Fibroblast of mammary gland (primary cell): ENCODE measurements at regions not wholly inside any gene's neighbourhood (a gene's known extent, or its start where the extent isn't known, plus 50 kb on each side); places are given as distances from the start of the nearest gene placed in this dataset.

Experiments used
- DNase-seq: peaks from one replicate; pipeline ENCODE4 v3.0.0-alpha.2; 2010; ENCODE audit warnings: low read depth
- H3K4me3 ChIP-seq: 2 replicates; pipeline ENCODE4 v1.5.1; 2011; ENCODE audit warnings: low read depth, mild to moderate bottlenecking, low read length, moderate library complexity; ENCODE audit not compliant: control insufficient read depth
- TF ChIP-seq, protein P1 (sequence below): conservative IDR thresholded peaks from 2 replicates; pipeline ENCODE4 v1.5.1; 2011; ENCODE audit warnings: low read depth, low read length, inconsistent platforms; ENCODE audit not compliant: control insufficient read depth, insufficient read depth

DNA sequence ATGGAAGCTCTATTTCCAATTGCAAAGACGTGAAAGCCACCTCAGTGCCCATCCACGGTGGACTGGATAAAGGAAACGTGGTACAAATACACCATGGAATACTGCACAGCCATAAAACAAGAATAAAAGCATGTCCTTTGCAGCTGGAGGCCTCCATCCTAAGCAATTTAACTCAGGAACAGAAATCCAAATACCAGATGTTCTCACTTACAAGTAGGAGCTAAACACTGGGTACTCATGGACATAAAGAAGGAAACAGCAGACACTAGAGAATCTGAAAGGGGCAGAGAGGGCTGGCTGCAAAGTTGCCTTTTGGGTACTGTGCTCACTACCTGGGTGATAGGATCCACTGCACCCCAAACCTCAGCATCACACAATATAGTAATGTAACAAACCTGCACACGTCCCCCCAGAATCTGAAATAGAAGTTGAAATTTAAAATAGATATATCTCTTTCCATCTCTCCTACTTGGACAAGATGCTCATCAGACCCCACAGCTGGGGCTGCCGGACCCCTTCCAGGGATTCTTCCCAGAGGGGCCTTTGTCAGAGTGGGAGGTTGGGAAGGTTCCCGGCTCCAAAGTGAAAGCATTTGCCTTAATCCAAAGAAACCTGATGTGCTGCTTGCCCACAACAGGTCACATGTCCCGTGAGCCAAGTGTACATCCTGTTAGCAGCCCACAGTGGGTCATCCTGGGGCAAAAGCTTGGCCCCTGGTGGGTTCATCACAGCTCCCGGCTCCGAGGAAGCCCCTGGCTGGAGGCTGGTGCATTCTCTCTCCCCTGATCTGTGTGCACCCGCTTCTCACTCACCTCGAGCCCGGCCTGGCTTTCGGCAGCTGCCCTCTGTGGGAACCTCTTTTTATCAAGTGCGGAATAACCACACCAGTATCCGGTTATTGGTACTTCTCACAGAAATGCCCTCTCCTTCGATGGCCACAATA is 172.3 kb upstream of the PPP2R2D start:
- TF ChIP-seq, protein P1, sequence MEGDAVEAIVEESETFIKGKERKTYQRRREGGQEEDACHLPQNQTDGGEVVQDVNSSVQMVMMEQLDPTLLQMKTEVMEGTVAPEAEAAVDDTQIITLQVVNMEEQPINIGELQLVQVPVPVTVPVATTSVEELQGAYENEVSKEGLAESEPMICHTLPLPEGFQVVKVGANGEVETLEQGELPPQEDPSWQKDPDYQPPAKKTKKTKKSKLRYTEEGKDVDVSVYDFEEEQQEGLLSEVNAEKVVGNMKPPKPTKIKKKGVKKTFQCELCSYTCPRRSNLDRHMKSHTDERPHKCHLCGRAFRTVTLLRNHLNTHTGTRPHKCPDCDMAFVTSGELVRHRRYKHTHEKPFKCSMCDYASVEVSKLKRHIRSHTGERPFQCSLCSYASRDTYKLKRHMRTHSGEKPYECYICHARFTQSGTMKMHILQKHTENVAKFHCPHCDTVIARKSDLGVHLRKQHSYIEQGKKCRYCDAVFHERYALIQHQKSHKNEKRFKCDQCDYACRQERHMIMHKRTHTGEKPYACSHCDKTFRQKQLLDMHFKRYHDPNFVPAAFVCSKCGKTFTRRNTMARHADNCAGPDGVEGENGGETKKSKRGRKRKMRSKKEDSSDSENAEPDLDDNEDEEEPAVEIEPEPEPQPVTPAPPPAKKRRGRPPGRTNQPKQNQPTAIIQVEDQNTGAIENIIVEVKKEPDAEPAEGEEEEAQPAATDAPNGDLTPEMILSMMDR: no peak
- no peak overlapping the region for H3K4me3 ChIP-seq
- DNase-seq: no peak

DNA sequence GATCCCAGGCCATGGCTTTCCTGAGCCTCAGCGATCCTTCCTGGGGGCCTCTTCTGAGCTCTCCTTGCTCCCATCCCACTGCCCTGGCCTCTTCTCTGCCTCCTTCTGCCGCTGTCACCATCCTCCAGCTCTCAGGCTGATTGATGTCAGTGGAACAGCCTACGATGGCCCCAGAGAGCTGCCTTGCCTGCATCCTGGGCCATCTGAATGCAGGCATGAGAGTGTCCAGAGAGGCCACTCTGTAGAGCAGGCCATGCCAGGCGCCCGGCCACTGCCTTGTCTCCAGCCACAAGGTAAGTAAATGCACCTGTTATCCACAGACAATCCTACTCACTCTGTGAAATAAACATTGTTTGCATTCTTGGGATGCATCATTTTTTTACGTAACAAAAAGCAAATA is 171.4 kb upstream of the PPP2R2D start:
- H3K4me3 ChIP-seq: no peak overlapping the region
- DNase-seq: no peak
- TF ChIP-seq, protein P1: no peak

DNA sequence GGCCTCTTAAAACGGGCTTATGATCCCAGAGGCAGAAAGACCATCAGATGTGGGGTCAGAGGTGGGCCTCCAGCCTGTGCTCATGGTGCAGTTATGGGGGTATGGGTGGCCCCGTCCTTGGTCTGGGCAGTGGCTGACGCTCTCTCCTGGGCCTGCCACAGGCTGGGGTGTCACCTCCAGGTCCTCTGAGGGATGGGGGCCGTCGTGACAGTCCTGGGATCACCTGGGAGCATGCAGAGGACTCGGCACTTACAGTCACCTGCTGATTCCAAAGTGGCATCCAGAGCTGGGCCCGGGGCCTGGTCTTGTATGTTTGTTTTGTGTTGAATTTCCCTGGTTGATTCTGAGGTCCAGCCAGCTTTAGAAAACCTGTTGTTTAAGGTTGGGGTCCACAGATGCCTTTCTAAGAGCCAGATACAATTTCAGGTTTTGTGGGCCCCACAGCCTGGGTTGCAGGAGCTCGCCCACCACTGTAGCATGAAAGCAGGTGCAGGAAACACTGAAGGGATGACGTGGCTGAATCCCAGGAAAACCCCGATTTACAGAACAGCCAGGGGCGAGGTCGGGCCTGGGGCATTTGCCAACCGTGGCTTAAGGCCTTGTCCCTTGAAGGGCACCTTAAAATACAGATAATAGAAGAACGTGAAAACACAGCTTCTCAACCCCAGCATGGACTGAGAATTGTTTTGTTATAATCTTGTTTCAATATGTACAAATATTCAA is 170.7 kb upstream of the PPP2R2D start:
- DNase-seq: no peak
- H3K4me3 ChIP-seq: no peak overlapping the region
- TF ChIP-seq, protein P1: no peak

DNA sequence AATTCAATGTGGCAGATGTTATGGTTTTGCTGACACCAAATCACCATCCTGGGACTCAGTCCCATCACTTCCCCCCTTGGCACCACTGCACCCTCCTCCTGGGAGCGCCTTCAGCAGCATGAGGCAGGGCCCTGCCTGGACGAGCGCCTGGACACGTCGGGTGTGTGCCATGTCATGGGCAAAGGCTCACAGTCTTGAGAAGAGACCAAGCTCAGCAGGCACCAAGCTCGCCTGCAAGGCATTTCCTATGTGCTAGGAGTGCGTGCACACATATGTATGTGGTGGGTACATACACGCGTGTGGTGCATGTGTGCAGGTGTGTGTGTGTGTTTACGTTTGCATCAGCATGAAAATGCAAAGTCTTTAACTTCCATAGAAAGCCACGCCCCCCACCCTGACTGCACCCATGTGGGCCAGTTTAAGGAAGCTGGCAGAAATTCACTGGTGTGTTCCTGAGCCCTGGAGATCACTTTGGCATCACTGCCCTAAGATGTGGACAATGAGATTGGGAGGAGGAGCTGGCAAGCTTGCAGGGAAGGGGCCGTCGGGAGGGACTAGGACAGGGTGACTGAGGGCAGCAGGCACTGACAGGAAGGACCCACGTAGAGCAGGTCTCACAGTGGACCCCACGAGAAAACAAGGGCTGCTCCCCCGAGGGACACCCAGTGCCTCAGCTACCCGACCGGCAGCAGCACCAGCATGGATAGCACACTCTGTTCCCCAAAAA is 169.9 kb upstream of the PPP2R2D start:
- TF ChIP-seq, protein P1: no peak
- no peak for DNase-seq

DNA sequence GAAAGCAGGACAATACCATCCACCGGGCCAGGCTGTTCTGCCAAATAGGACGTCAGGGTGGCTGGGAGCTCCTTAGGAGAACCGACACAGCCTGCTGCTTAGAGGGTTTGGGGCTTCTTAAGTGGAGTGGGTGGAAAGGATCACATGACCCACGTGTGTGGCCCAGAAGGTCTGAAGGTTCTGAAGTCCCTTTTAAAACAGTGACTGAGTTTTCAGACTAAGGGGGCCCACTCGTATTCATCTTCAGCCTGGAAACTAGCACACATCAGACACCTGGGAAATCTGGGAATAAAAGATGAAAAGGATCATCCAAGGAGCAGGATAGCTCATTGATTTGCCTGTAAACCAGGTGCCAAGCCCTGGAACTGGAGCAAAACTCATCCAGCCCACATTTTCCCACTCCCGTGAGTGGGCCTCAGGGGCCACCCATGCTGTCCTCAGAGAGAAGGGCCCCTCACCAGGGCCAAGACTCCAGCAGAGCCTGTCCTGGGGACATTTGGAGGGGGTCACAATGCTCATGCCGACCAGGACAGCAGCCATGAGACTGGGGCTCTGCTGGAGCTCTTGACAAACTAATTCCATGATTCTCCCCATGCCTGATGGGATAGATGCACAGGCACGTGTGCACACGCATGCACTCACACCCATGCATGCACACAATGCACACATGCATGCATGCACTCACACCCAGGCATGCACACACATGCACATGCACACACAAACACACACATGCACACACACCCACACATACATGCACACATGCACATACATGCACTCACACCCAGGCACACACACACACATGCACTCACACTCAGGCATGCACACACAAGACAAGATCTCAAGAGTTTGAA is 168.8 kb upstream of the PPP2R2D start:
- DNase-seq: no peak
- H3K4me3 ChIP-seq: no peak overlapping the region
- TF ChIP-seq, protein P1: no peak

More for the DNA sequence above, 169.9 kb upstream of the PPP2R2D start:
- no peak overlapping the region for H3K4me3 ChIP-seq

DNA sequence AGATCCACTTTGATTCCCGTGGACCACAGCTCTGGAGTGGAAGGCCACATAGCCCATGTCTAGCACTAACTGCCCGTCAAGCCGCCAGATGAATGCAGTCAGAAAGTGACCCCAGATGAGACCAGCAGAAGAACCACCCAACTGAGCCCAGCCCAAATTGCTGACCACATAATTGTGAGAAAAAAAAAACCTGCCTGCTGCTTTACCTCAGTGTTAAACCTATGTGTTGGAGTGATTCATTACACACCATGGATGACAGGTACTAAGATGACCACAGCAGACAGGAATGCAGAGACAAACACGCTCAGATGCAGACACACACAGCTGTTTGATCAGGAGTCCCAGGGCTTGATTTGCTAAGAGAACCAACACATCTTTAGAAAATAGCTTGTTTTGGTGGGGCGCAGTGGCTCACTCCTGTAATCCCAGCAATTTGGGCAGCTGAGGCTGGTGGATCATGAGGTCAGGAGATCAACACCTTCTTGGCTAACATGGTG is 168.1 kb upstream of the PPP2R2D start:
- TF ChIP-seq, protein P1: no peak
- no peak overlapping the region for H3K4me3 ChIP-seq
- no peak for DNase-seq
